Cerebellar cortex (tissue), 1 donor: ENCODE measurements at regions not wholly inside any gene's neighbourhood (a gene's known extent, or its start where the extent isn't known, plus 50 kb on each side); places are given as distances from the start of the nearest gene placed in this dataset.

Source experiments
- DNase-seq: peaks from one replicate; pipeline ENCODE4 v3.0.0-alpha.2; 2015; ENCODE audit warnings: low spot score

DNA sequence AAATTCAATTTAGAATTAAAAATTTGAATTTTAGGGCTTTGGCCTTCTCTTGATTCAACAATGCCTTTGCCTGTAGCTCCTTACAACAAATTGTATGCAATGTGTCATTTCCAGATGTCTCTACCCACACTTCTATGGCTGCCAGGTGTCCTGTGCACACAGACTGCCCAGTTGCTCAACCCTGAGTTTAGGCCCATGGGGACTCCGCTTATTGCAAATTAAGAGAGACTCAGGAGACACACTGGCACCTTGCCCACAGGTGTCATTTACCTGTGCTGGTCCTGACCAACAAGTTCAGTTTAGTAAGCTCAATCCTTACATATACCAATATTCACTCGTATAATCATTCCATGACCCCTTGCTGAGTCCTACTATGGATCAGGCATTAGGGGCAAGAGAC lies 236.1 kb downstream of the OMA1 start:
- no peak for DNase-seq

- no peak for DNase-seq
Measured at GRCh38 chr1:58308206-58308605, 238.3 kb downstream of the OMA1 start.

GRCh38 chr1:58307431-58307830 lies 239.1 kb downstream of the OMA1 start:
- DNase-seq, result no peak

- DNase-seq, result no peak
Measured at GRCh38 chr1:58305622-58306021, 240.9 kb downstream of the OMA1 start.

DNA sequence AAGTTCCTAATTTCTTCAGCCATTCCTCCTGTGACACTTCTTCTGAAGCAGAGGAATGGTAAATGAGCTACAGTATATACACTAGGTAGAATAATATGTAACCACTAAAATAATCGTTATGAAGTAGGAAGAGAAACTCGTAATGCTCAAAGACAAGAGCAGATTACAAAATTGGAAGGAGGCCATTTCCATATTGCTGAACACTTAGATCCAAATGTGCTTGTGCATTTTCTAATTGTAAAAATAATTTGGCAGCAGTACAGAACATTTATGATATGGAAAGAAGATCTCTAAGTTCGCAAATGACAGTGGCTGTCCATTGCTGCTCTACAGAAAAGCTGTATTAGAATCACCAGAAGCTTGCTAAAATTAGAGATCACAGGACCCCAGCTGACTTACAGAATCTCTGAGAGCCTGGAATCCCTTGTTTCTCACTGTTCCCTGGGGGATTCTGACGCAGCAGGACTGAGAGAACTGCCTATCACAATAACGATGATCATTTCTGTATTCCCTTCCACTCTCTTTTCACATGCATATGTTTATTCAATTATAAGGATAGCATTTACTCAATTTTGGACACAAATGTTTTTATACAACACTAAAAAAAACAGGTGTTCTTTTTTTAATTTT lies 242.1 kb downstream of the OMA1 start:
- no peak for DNase-seq

GRCh38 chr1:58303841-58304240 lies 242.7 kb downstream of the OMA1 start:
- DNase-seq, result no peak

- DNase-seq, result no peak
Measured at GRCh38 chr1:58293388-58293787, 253.1 kb downstream of the OMA1 start.

DNA sequence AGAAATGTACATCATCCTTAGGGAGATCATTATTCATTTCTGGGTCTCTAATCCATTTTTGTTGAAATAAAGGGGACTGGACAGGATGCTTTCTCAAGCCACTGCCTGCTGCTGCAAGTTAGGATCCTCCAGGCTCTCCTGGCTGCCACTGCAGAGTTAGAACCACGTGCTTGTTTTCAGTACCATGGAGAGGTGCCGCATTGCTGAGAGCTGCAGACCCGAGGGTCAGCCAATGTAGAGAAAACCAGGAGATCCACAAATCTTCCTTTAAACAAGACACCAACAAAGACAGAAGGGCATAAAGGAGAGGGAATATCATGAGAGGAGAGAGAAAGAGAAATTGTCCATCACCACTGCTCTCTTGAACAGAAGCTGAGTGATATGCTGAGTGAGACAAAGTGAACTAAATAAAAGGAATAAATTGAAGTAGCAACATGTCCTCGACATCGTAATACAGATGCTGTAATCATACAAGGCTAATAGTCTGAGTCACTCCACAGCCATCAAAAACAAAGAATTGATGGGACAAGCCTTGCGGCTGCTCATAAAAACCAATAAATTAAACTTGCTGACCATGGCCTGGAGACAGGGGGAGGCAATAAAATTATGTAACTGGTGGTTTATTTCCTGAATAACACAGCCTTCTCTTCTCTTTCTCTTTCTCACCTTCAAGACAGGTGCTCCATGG lies 255.7 kb downstream of the OMA1 start:
- no peak for DNase-seq

GRCh38 chr1:58288624-58289142 lies 257.8 kb downstream of the OMA1 start:
- DNase-seq, result no peak

DNA sequence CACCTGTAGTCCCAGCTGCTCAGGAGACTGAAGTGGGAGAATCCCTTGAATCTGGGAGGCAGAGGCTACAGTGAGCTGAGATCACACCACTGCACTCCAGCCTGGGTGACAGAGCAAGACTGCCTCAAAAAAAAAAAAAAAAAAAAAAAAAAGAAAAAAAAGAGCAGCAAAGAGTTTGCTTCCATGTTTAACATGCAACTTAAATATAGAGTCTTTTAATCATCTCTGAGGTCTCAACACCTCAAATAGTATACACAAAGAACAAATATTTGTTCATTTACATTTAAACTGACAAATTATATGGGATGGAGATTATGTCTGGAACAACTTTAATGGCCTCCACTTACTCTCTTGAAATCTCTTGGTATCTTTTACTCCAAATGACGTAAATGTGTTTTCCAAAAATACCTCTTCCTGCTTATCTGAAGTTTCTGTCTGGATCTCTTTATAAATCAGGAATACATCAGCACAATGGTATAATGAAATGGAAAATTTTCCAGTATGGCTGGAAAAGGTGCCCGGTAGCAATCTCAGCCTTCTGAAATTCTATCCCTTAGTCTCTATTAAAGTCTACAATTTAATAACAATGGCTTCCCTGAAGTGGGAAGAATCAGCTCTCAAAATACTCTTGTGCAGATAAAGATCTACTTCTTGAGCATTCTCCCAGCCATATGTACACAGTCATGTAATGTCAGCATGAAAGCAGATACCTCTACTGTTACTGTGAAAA lies 258.5 kb downstream of the OMA1 start:
- DNase-seq, result no peak

DNA sequence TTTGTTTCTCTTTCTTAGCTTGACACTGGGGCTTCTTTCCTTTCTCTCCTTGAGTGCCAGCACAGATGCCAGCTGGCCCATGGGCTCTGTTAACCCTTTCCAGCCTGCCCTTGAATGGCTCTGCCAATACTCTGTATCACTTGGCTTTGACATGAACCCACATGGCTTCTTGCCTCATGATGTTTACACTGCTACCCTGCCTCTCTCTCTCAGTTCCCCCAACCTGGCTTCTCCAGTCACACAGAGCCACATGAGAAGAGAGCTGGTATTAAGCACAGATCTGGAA lies 262.4 kb downstream of the OMA1 start:
- DNase-seq, result no peak

DNA sequence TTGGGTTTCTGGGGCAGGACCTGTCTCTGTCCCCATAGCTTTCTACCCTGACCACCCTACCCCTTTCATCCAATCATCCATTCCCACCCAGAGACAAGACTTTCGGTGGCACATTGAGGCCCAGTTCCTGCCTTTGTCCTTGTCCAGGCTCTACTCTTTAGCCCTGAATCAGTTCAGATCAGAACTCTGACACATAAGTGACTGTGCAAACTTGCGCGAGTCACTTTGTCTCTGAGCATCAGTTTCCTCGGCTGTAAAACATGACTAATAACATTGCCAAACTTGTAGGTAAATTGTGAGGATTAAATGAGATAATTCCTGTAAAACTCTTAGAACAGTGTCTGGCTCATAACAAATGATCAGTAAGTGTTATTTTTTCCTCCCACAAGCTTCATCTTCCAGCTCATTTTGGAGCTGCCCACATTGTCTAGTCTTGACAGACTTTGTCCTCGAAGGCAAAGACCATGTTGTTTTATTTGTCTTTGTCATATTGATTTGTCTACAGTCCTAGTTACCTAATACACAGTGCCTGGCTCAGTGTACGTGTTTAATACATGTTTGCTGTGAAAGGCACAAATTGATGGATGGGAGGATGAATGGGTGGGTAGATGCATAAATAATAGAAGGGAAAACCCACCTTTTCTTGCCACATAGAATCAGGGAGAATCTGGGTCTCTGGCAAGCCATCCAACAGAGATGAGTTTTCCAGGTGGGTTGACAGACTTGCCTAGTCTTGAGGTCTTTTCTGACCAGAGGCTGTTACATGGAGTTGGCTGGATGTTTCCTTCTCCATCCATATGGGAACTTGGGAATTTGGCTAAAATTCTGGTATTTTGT lies 262.9 kb downstream of the OMA1 start:
- DNase-seq, result no peak

DNA sequence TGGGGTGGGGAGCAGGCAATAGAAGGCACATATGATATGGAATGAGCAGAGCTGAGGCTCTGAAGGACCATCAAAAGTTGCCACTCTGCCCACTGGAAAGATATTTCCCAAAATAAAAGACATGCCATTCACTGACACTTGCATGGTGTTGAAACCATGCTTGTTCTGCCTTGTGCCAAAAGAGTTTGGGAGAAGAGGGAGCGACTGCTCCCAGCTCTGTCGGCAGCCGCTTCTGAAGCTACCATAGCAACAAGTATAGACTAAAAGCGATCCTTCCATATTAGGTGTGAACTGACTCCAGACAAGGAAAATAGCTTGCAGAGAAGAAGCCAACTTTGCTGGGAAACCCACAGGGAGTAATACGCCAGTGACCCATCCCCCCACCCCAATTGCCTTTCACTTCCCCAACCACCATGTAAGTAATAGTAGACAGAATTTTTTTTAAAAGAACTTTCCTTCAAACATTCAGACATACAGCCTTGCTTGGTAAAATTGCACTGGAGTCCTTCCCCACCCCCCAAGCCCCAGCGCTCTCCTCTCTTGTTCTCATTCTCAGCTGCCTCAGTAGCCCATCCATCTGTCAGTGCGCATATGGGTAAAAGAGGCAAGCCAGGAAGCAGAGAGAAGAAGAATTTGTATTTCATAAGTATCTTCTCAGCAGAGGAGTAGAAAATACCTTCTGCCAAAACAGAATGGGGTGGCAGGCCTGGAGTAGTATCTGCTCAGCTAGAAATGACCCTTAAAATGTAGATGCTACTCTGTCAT lies 263.7 kb downstream of the OMA1 start:
- no peak for DNase-seq

DNA sequence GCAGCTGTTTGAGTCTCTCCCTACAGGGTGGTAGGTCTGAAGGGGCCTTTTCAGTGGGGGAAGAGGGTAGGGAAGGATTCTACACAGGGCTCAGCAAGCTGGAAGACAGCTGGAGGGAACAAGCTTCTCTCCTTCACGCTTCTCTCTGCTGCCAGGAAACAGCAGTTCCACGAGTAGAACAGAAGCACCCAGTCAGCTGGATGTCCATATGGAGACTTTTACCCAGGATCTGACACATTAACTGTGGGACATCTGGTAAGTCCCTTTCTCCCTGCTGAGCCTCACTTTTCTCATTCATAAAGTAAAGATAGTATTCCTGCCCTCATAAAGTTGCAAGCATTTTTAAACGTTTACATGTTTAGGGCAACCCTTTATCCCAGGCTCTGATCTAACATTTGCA lies 280.3 kb downstream of the OMA1 start:
- DNase-seq, result no peak

DNA sequence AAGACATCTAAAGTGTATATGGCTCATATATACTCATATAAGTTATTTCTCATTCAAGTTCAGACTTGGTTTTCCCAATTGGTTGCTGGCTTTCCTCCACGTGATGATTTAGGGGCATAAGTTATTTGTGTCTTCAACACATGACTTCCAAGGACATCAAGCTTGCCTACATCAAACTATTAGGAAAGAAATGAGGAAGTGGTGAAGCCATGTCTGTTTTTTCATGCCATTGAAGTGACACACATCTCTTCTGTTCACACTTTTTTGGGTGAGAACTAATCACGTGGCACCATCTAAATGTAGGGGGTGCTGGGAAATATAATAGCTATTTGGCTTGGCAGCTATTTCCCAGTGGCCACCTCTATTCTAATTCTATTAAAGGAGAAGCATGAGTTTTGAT lies 282.1 kb downstream of the OMA1 start:
- no peak for DNase-seq

GRCh38 chr1:58262702-58263101 lies 283.8 kb downstream of the OMA1 start:
- no peak for DNase-seq

- DNase-seq, result no peak
Measured at GRCh38 chr1:58258082-58258481, 288.4 kb downstream of the OMA1 start.

DNA sequence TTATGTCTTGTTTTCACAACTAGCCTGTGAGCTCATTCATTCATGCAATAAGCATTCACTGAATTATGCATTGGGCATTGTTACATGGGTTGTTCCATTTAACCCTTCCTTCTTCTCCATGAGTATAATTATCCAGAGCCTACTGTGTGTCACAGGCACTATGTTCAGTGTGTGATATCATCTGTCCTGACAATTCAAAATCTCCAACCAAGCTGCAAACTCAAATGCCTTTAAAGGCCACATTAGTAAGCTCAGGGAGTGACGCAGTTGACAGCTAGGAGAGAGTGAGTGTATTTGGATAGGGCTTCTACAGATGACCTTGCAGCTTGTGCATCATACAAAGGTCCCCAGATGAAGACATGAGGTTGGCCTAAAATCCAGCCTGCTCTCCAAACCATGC lies 289.5 kb downstream of the OMA1 start:
- no peak for DNase-seq

GRCh38 chr1:58256546-58256945 lies 290.0 kb downstream of the OMA1 start:
- DNase-seq, result no peak

DNA sequence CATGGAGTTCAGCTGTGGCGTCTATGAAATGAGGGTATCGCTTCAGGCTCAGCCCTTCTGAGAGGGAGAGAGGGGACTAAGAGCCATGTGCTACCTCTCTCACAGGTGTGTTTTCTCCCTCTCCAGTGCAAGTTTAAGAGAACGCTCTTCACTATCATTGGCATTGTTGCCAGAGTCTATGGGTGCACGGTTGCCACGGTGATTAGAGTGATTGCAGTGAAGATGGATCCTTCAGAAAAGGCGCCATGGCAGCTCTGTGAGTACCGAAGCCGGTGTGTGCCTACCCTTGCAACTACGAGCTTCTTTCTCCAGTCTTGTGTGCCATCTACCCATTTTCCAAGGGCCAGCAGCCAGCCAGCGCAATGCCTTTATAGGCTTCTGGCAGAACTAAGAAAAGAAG lies 290.5 kb downstream of the OMA1 start:
- no peak for DNase-seq

GRCh38 chr1:58255192-58255591 lies 291.3 kb downstream of the OMA1 start:
- no peak for DNase-seq
